Erythroblast (primary cell): ENCODE measurements at regions not wholly inside any gene's neighbourhood (a gene's known extent, or its start where the extent isn't known, plus 50 kb on each side); places are given as distances from the start of the nearest gene placed in this dataset.

Source experiments
- DNase-seq, 2 experiments: peaks; one replicate each; lab custom pipeline; 2025; lab: John Stamatoyannopoulos, UW
- GATA1 ChIP-seq: IDR thresholded peaks from 2 replicates; pipeline ENCODE4 v1.6.1; 2011; ENCODE audit warnings: low read depth, mild to moderate bottlenecking, control low read depth, low read length, moderate library complexity
- POLR2A ChIP-seq: IDR thresholded peaks from 2 replicates; pipeline ENCODE4 v1.6.1; 2011; ENCODE audit warnings: mild to moderate bottlenecking, low read length

DNA sequence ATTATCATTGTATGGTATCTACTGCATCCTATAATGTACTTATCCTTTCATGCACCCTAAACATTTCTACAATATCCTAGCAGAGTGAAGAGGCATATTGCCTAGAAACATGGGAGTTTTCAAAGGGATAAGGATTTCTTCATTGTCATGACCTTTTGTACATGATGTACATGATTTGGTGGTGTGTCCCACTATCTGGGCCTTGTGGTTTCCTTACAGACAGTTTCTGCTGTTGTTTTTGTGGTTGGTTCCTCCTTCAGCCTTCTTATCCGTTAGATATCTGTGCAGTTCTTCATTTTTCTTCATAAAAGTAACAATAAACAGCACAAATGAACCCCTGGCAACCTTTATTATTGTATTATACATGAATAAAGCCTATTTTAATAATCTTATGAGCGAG is 70.4 kb upstream of the BACH1 start:
- no peak for DNase-seq

GRCh38 chr21:29230551-29231261 is 68.0 kb upstream of the BACH1 start:
- TF ChIP-seq GATA1: no peak
- TF ChIP-seq POLR2A: no peak
- DNase-seq: no peak

More for the DNA sequence above, 70.4 kb upstream of the BACH1 start:
- TF ChIP-seq POLR2A (no peak), GATA1 (no peak)

- TF ChIP-seq POLR2A: no peak
- no peak for TF ChIP-seq GATA1
- DNase-seq: peak in 1 of 2 experiments; percentile 17
Measured at GRCh38 chr21:29231756-29232529, 66.8 kb upstream of the BACH1 start.

- peak; percentile 41 to 63 for DNase-seq
- TF ChIP-seq POLR2A (no peak), GATA1 (no peak)
Measured at GRCh38 chr21:29232530-29233255, 66.0 kb upstream of the BACH1 start.

DNA sequence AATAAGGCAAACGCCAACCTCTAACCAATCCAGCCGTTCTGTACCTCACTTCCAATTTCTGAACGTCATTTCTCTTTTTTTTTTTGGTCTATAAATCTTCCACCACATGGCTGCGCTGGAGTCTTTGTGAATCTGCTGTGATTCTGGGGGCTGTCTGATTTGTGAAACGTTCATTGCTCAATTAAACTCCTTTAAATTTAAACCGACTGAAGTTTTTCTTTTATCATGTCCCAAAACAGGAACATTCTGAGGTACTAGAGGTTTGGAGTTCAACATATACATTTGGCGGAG is 65.5 kb upstream of the BACH1 start:
- peak; percentile 22 to 41 for DNase-seq
- no peak for TF ChIP-seq GATA1
- no peak for TF ChIP-seq POLR2A

DNA sequence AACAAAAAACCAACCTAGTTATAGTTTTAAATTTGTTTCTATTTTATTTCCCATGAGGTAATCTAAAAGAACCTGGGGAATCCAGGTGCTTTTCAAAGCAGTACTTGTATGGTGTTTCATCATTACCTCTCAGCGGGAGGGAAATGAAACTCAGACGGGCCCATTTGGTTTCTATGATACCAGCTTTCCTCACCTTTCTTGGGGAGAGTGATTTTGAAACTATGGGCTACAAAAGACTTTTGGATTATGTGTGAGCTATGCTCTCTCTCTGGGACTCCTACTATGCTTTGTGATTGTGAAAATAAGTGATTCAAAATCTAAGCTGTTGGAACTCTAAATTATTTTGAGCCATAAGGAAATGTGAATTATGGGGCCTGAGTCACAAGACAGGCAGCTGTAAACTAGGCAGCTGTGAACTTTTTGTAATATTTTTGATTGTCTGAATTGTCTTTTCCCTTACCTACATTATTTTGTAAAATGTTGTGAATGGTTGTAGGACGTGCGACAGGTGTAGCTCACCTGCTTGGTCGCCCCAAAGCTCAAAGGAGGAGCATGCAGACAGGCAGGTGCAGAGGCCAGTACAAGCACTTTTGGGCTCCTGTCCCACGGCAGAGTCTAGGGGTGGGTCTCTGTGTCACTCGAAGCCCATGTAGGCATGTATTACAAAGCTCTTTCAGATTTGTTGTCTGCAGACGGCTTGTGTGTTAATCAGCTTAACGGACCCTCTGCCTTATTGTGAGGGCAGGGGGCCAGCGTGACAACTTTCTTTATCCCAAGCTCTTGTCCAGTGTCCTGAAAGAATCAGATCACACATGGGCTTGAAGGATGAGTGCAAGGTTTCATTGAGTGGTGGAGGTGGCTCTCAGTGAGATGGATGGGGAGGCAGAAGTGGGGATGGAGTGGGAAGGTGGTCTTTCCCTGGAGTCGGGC is 64.8 kb upstream of the BACH1 start:
- DNase-seq: no peak
- TF ChIP-seq POLR2A (no peak), GATA1 (no peak)

GRCh38 chr21:29235714-29236197 is 63.0 kb upstream of the BACH1 start:
- DNase-seq: no peak

DNA sequence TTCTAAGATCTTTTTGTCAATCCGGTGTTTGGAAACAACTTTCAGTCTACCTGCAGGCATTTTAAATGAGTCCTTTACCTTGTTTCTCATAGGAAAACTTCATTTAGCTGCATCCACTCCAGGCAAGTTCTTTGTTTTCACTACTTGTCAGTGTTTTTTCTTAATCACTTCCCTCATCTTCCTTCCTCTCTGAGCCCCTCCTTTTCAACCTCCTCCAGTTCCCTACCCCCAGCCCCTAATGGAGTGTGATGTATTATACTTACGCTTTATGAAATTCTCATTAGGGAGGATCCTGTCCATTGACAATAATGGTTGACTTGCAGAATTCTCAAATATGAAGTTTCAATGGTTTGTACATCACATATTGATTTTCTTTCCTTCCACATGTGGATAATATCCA is 62.5 kb upstream of the BACH1 start:
- no peak for DNase-seq
- TF ChIP-seq GATA1 (no peak), POLR2A (no peak)

More at GRCh38 chr21:29235714-29236197, 63.0 kb upstream of the BACH1 start:
- TF ChIP-seq GATA1 (no peak), POLR2A (no peak)

GRCh38 chr21:29237110-29238052 is 61.3 kb upstream of the BACH1 start:
- no peak for DNase-seq
- TF ChIP-seq POLR2A (no peak), GATA1 (no peak)

- no peak for DNase-seq
- TF ChIP-seq GATA1 (no peak), POLR2A (no peak)
Measured at GRCh38 chr21:29238053-29238966, 60.4 kb upstream of the BACH1 start.

GRCh38 chr21:29238967-29239290 is 59.8 kb upstream of the BACH1 start:
- DNase-seq: peak; percentile 62 to 72
- TF ChIP-seq GATA1: no peak
- TF ChIP-seq POLR2A: no peak
